GM13977 (cell line): ENCODE measurements at regions not wholly inside any gene's neighbourhood (a gene's known extent, or its start where the extent isn't known, plus 50 kb on each side); places are given as distances from the start of the nearest gene placed in this dataset.

ENCODE experiments used
- DNase-seq: peaks from one replicate; pipeline ENCODE4 v3.0.0; 2012; ENCODE audit warnings: low spot score
- in situ Hi-C: fragments of 300-500 bp; cut with MboI; formaldehyde crosslinking; loops from one replicate; pipeline ENCODE4 v1.12.0; 2022; ENCODE audit warnings: low sequenced_read_pairs, low pct_unique_long_range_greater_than_20kb, mixed read lengths, inconsistent platforms; ENCODE audit not compliant: unreplicated experiment
- TF ChIP-seq, protein P1 (sequence below): IDR thresholded peaks from 2 replicates; pipeline ENCODE4 v1.5.1; 2012; ENCODE audit warnings: mild to moderate bottlenecking, control low read depth; ENCODE audit not compliant: insufficient read depth; ENCODE audit errors: extremely low read depth, missing control alignments

GRCh38 chr5:96074460-96074859 is 112.8 kb upstream of the ELL2 start:
- TF ChIP-seq, protein P1, sequence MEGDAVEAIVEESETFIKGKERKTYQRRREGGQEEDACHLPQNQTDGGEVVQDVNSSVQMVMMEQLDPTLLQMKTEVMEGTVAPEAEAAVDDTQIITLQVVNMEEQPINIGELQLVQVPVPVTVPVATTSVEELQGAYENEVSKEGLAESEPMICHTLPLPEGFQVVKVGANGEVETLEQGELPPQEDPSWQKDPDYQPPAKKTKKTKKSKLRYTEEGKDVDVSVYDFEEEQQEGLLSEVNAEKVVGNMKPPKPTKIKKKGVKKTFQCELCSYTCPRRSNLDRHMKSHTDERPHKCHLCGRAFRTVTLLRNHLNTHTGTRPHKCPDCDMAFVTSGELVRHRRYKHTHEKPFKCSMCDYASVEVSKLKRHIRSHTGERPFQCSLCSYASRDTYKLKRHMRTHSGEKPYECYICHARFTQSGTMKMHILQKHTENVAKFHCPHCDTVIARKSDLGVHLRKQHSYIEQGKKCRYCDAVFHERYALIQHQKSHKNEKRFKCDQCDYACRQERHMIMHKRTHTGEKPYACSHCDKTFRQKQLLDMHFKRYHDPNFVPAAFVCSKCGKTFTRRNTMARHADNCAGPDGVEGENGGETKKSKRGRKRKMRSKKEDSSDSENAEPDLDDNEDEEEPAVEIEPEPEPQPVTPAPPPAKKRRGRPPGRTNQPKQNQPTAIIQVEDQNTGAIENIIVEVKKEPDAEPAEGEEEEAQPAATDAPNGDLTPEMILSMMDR, result no peak
- no peak for DNase-seq
- in situ Hi-C loops, result no loop called here

DNA sequence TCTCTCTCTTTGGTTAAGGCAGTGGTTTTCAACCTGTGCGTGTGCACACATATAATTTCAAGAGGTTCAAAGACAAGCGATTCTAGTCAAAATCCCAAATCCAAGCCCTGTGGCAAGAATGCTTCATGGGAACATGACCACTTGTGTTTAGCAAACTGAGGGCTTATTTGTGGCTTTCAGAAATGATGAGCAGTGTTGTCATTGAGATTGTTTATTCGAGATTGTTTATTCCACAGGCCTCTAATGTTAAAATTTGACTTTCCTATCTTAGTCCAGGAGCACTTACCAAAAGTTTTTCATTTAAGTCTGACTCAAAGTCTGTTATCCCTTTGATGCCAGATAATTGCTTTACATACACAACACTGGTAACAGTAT is 111.1 kb upstream of the ELL2 start:
- in situ Hi-C loops, result no loop called here
- DNase-seq, result no peak
- TF ChIP-seq, protein P1, result no peak

DNA sequence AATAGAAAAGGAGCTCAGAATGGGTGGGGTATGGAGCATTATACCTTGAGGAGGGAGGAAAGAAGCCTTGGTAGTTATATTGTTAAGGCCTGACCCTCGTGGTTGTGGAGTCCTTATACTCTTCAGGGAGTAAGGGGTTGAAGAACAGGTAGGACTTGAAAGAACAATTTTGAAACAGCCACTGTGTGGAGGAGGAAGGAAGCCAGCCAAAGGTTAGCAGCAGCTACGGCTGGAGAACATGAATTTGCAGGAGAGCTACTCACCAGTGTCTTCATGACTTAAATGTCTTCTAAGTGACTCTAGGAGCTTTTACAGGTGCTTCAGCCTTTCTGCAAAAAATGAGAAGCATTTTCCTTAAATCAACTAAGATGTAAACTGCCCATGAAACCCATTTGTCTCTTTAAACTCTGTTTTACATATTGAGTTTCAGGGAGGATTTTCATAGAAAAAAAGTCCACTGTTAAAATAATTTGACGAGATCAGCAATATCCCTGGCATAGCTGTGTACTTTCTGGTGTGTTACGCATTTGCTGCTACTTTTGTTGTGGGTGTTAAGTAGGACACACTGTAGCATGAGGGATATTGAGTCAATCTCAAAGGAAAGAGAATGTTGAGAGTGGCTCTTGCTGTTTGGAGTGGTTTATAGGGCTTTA is 110.6 kb upstream of the ELL2 start:
- in situ Hi-C loops, result no loop called here
- DNase-seq, result no peak
- TF ChIP-seq, protein P1, result no peak

- no peak for DNase-seq
- in situ Hi-C loops, result no loop called here
Observed at GRCh38 chr5:96070622-96071225, 109.1 kb upstream of the ELL2 start.

DNA sequence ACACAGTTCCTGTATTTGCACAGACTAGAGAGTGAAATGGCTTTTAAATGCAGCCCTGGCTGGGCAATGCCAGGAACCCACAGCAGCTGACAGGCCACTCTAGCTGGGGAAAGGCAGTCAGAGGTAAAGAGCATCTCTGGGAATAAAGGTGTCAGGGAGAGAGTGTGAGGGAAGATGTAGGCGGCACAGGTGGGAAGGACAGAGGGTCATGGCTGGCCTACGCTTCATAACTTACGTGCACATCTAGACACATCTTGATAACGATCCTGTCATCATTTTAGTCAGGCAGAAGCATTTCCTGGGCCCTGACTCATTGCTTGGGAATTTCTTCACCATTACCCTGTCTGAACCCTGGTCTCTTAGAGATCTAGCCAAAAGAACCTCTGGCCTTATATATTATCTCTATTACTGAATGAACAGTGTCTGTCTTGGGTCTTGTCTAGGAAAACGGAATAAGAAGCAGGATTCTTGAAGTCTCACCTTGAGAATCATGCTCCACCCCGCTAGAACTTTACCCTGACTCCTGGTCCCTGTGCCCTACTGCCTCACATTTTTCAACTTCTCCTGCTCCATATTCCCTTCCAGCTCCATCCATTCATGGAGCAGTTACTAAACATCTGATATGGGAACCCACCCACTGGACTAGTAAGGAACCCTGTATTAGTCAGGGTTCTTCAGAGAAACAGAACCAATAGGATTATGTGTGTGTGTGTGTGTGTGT is 106.4 kb upstream of the ELL2 start:
- no peak for DNase-seq
- in situ Hi-C loops, result no loop called here
- TF ChIP-seq, protein P1, result no peak

More at GRCh38 chr5:96070622-96071225, 109.1 kb upstream of the ELL2 start:
- TF ChIP-seq, protein P1, result no peak

- DNase-seq, result no peak
- TF ChIP-seq, protein P1, result no peak
- in situ Hi-C loops, result no loop called here
Observed at GRCh38 chr5:96067251-96067650, 105.6 kb upstream of the ELL2 start.
